B cell (primary cell): ENCODE measurements at regions not wholly inside any gene's neighbourhood (a gene's known extent, or its start where the extent isn't known, plus 50 kb on each side); places are given as distances from the start of the nearest gene placed in this dataset.

Source experiments
- ATAC-seq: fragments of 200-7000 bp; cut with Tn5 transposase; one replicate; pipeline ENCODE4 v1.10.0; 2021; ENCODE audit warnings: low read depth, mild to moderate bottlenecking, moderate number of reproducible peaks, moderate library complexity
- CTCF ChIA-PET: fragments of 350-600 bp; sonication (Branson Sonifier 250); formaldehyde crosslinking; loops from one replicate; lab custom pipeline; 2021; ENCODE audit warnings: antibody characterized with exemption, inconsistent platforms; lab: Charles Lee
- POLR2A ChIA-PET: fragments of 350-600 bp; sonication (Branson Sonifier 250); formaldehyde crosslinking; loops from one replicate; lab custom pipeline; 2021; ENCODE audit warnings: antibody characterized with exemption; lab: Charles Lee
- DNase-seq: peaks from one replicate; pipeline ENCODE4 v3.0.0; 2013
- H2AFZ ChIP-seq: 2 replicates; pipeline ENCODE4 v1.6.1; 2012; ENCODE audit warnings: mild to moderate bottlenecking, low read depth, low read length; ENCODE audit not compliant: insufficient read depth, poor library complexity, severe bottlenecking
- H3K27ac ChIP-seq, 2 donors: 1 replicate in 1 of 2; 2 replicates in 1 of 2; pipeline ENCODE4 v1.5.1; 2012 to 2013; ENCODE audit warnings: low read length in 2 of 2, mild to moderate bottlenecking in 2 of 2, moderate library complexity in 1 of 2
- H3K27me3 ChIP-seq, 4 experiments: fragments of 200-600 bp in 1 of 4; sonication (generic) in 1 of 4; replicated peaks in 1 of 4; 1 replicate in 2 of 4; 2 replicates in 2 of 4; pipeline versions ENCODE4 v1.6.1 to v1.7.0; 2013 to 2016; ENCODE audit warnings: low read length in 3 of 4, mild to moderate bottlenecking in 2 of 4, mixed read lengths in 1 of 4, moderate library complexity in 1 of 4; ENCODE audit not compliant: insufficient read depth in 4 of 4, control insufficient read depth in 3 of 4; ENCODE audit errors: control extremely low read depth in 1 of 4
- H3K36me3 ChIP-seq, 2 experiments: replicated peaks in 1 of 2; 1 replicate in 1 of 2; 2 replicates in 1 of 2; pipeline versions ENCODE4 v1.6.1 to v1.7.1; 2013; ENCODE audit warnings: low read length in 1 of 2; ENCODE audit not compliant: insufficient read depth in 2 of 2, control insufficient read depth in 1 of 2; ENCODE audit errors: control extremely low read depth in 1 of 2, extremely low read depth in 1 of 2
- H3K4me1 ChIP-seq, 2 donors: fragments of 200-600 bp in 1 of 2; sonication (generic) in 1 of 2; 1 replicate in 1 of 2; 2 replicates in 1 of 2; pipeline versions ENCODE4 v1.5.1 to v1.6.1; 2013 to 2017; ENCODE audit warnings: low read length in 2 of 2; ENCODE audit not compliant: control insufficient read depth in 2 of 2, insufficient read depth in 2 of 2
- H3K4me2 ChIP-seq: replicated peaks from 2 replicates; pipeline ENCODE3; 2012; ENCODE audit warnings: mild to moderate bottlenecking, low read depth, low read length; ENCODE audit not compliant: poor library complexity, severe bottlenecking
- H3K4me3 ChIP-seq, 5 experiments: fragments of 200-600 bp in 1 of 5; sonication (generic) in 1 of 5; 1 replicate in 3 of 5; 2 replicates in 2 of 5; pipeline versions ENCODE4 v1.5.1 to v1.7.0; 2011 to 2016; ENCODE audit warnings: low read length in 4 of 5, mild to moderate bottlenecking in 4 of 5, low read depth in 2 of 5, control low read depth in 1 of 5, moderate library complexity in 1 of 5; ENCODE audit not compliant: insufficient read depth in 1 of 5; ENCODE audit errors: control extremely low read depth in 1 of 5, extremely low read depth in 1 of 5
- H3K79me2 ChIP-seq: fragments of 200-600 bp; sonication (generic); one replicate; pipeline ENCODE4 v1.6.0; 2016; ENCODE audit warnings: low read length; ENCODE audit not compliant: control insufficient read depth, insufficient read depth
- H3K9ac ChIP-seq: fragments of 200-600 bp; sonication (generic); 2 replicates; pipeline ENCODE4 v1.6.1; 2017; ENCODE audit warnings: mild to moderate bottlenecking, low read length, moderate library complexity
- H3K9me3 ChIP-seq, 3 donors: one replicate each; pipeline versions ENCODE4 v1.6.1 to v1.7.1; 2013; ENCODE audit warnings: low read length in 2 of 3; ENCODE audit not compliant: control insufficient read depth in 2 of 3, insufficient read depth in 1 of 3; ENCODE audit errors: control extremely low read depth in 1 of 3
- H4K20me1 ChIP-seq: 2 replicates; pipeline ENCODE4 v1.6.0; 2012; ENCODE audit warnings: mild to moderate bottlenecking, low read length; ENCODE audit not compliant: insufficient read depth, control insufficient read depth, poor library complexity, severe bottlenecking
- H3K27ac Mint-ChIP-seq: one replicate; pipeline ENCODE4 v1.8.0; 2021; ENCODE audit warnings: mixed read lengths
- H3K27me3 Mint-ChIP-seq: one replicate; pipeline ENCODE4 v1.8.0; 2021; ENCODE audit warnings: mixed read lengths
- H3K4me1 Mint-ChIP-seq: one replicate; pipeline ENCODE4 v1.8.0; 2021; ENCODE audit warnings: mixed read lengths
- H3K4me3 Mint-ChIP-seq: one replicate; pipeline ENCODE4 v1.8.0; 2021; ENCODE audit warnings: mixed read lengths
- H3K9me3 Mint-ChIP-seq: one replicate; pipeline ENCODE4 v1.8.0; 2022; ENCODE audit warnings: mixed read lengths; ENCODE audit not compliant: insufficient read depth
- EZH2 ChIP-seq: IDR thresholded peaks from 2 replicates; pipeline ENCODE4 v1.6.1; 2012; ENCODE audit warnings: borderline replicate concordance, low read depth, mild to moderate bottlenecking, moderate library complexity, low read length; ENCODE audit not compliant: insufficient read depth, poor library complexity, severe bottlenecking
- WGBS: methylation state at CpG from one replicate; pipeline ENCODE4 v1.1.5; 2013; ENCODE audit warnings: missing lambda C conversion rate; ENCODE audit not compliant: insufficient coverage; 5-methylcytosine and 5-hydroxymethylcytosine counted together
- intact Hi-C: fragments of 100-400 bp; cut with micrococcal nuclease; formaldehyde crosslinking; loops from one replicate; pipeline ENCODE4 v1.10.0; 2022
- TF ChIP-seq, protein P1 (sequence below): fragments of 200-600 bp; IDR thresholded peaks from one replicate; pipeline ENCODE4 v1.8.0; 2022; ENCODE audit warnings: antibody characterized with exemption, mild to moderate bottlenecking

- POLR2A ChIA-PET: no interaction called here
- no peaks in the 10 kb centered on the region for H3K79me2 ChIP-seq
- peaks cover 0 to 3% (median 0%) of the 10 kb centered on the region in 4 experiments for H3K27me3 ChIP-seq
- H2AFZ ChIP-seq: no peak overlapping the region
- H3K4me1 ChIP-seq: no peaks in the 10 kb centered on the region
- intact Hi-C loops: no loop called here
- TF ChIP-seq, protein P1, sequence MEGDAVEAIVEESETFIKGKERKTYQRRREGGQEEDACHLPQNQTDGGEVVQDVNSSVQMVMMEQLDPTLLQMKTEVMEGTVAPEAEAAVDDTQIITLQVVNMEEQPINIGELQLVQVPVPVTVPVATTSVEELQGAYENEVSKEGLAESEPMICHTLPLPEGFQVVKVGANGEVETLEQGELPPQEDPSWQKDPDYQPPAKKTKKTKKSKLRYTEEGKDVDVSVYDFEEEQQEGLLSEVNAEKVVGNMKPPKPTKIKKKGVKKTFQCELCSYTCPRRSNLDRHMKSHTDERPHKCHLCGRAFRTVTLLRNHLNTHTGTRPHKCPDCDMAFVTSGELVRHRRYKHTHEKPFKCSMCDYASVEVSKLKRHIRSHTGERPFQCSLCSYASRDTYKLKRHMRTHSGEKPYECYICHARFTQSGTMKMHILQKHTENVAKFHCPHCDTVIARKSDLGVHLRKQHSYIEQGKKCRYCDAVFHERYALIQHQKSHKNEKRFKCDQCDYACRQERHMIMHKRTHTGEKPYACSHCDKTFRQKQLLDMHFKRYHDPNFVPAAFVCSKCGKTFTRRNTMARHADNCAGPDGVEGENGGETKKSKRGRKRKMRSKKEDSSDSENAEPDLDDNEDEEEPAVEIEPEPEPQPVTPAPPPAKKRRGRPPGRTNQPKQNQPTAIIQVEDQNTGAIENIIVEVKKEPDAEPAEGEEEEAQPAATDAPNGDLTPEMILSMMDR: no peak
- no peak for TF ChIP-seq EZH2
- H3K4me3 ChIP-seq: no peak overlapping the region
- Mint-ChIP-seq H3K4me3 (no peak overlapping the region), H3K9me3 (peaks cover 6% of the 10 kb centered on the region), H3K4me1 (no peaks in the 10 kb centered on the region), H3K27me3 (peaks cover 8% of the 10 kb centered on the region), H3K27ac (no peak overlapping the region)
- ATAC-seq: no peak
- H3K36me3 ChIP-seq: no peaks in the 10 kb centered on the region
- no peak overlapping the region for H3K9ac ChIP-seq
- H3K9me3 ChIP-seq: no peaks in the 10 kb centered on the region
- DNase-seq: no peak
- CTCF ChIA-PET: no interaction called here
- no peak overlapping the region for H3K4me2 ChIP-seq
- no peaks in the 10 kb centered on the region for H4K20me1 ChIP-seq
- H3K27ac ChIP-seq: no peak overlapping the region
Observed at GRCh38 chr2:8053216-8053615, 628.6 kb upstream of the ID2 start.

DNA sequence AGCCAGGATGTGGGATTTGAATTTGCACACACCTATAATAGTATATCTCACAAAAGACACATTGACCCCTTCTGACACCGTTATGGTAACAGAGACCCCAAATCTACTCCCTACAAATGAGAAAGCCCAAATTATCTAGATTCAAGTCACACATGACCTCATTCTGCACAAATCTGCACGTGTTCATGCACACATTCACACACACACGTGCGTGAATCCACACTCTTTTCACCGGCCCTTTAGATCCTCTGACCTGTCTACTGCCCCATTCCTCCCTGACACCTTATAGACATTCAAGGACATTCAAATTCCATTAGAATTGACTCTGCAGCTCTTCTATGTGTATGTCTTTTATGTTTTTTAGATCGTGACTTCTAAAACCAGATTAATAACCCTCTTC, 627.8 kb upstream of the ID2 start:
- no peaks in the 10 kb centered on the region for H3K4me1 ChIP-seq
- no peaks in the 10 kb centered on the region for H3K9me3 ChIP-seq
- Mint-ChIP-seq H3K4me1 (peaks cover 4% of the 10 kb centered on the region), H3K27ac (no peak overlapping the region), H3K9me3 (peaks cover 6% of the 10 kb centered on the region), H3K4me3 (no peak overlapping the region), H3K27me3 (peaks cover 12% of the 10 kb centered on the region)
- intact Hi-C loops: no loop called here
- ATAC-seq (no peak), DNase-seq (no peak)
- TF ChIP-seq EZH2: no peak
- TF ChIP-seq, protein P1: no peak
- 100% methylated on average over 1 of the region's 6 CpGs for WGBS
- H3K79me2 ChIP-seq: no peaks in the 10 kb centered on the region
- no peaks in the 10 kb centered on the region for H4K20me1 ChIP-seq
- no peak overlapping the region for H2AFZ ChIP-seq
- POLR2A ChIA-PET: no interaction called here
- H3K9ac ChIP-seq: no peak overlapping the region
- CTCF ChIA-PET: no interaction called here
- H3K36me3 ChIP-seq: no peaks in the 10 kb centered on the region
- no peak overlapping the region for H3K4me2 ChIP-seq
- H3K27ac ChIP-seq: no peak overlapping the region
- H3K4me3 ChIP-seq: no peak overlapping the region
- no peaks in the 10 kb centered on the region for H3K27me3 ChIP-seq
